Right atrium auricular region (tissue), 2 donors: ENCODE measurements at regions not wholly inside any gene's neighbourhood (a gene's known extent, or its start where the extent isn't known, plus 50 kb on each side); places are given as distances from the start of the nearest gene placed in this dataset.

Experiments
- DNase-seq: peaks from one replicate; pipeline ENCODE4 v3.0.0-alpha.2; 2019; ENCODE audit warnings: low spot score
- H3K27ac ChIP-seq, 2 donors: fragments of 200-600 bp; sonication (generic); 1 replicate in 1 of 2; 2 replicates in 1 of 2; pipeline ENCODE4 v1.5.1; 2016 to 2019
- H3K27me3 ChIP-seq, 2 donors: fragments of 200-600 bp; sonication (generic); one replicate each; pipeline versions ENCODE4 v1.5.1 to v1.6.0; 2017 to 2019
- H3K36me3 ChIP-seq: fragments of 200-600 bp; sonication (generic); one replicate; pipeline ENCODE4 v1.5.1; 2016
- H3K4me1 ChIP-seq, 2 donors: fragments of 200-600 bp; sonication (generic); one replicate each; pipeline versions ENCODE4 v1.5.1 to v1.6.0; 2017 to 2019
- H3K4me3 ChIP-seq, 2 donors: fragments of 200-600 bp; sonication (generic); 1 replicate in 1 of 2; 2 replicates in 1 of 2; pipeline ENCODE4 v1.5.1; 2017 to 2019; ENCODE audit warnings: mild to moderate bottlenecking in 1 of 2, moderate library complexity in 1 of 2
- H3K9me3 ChIP-seq, 2 donors: fragments of 200-600 bp; sonication (generic); one replicate each; pipeline ENCODE4 v1.5.1; 2019
- TF ChIP-seq, protein P1 (sequence below), 2 donors: fragments of 200-600 bp; sonication (generic); IDR thresholded peaks; one replicate each; pipeline ENCODE4 v1.5.1; 2019; ENCODE audit warnings: antibody characterized with exemption in 2 of 2

GRCh38 chr12:84047881-84048280 lies 864.7 kb downstream of the SLC6A15 start:
- H3K36me3 ChIP-seq = no peaks in the 10 kb centered on the region
- H3K9me3 ChIP-seq = no peaks in the 10 kb centered on the region
- no peak overlapping the region for H3K27ac ChIP-seq
- no peaks in the 10 kb centered on the region for H3K4me1 ChIP-seq
- TF ChIP-seq, protein P1, sequence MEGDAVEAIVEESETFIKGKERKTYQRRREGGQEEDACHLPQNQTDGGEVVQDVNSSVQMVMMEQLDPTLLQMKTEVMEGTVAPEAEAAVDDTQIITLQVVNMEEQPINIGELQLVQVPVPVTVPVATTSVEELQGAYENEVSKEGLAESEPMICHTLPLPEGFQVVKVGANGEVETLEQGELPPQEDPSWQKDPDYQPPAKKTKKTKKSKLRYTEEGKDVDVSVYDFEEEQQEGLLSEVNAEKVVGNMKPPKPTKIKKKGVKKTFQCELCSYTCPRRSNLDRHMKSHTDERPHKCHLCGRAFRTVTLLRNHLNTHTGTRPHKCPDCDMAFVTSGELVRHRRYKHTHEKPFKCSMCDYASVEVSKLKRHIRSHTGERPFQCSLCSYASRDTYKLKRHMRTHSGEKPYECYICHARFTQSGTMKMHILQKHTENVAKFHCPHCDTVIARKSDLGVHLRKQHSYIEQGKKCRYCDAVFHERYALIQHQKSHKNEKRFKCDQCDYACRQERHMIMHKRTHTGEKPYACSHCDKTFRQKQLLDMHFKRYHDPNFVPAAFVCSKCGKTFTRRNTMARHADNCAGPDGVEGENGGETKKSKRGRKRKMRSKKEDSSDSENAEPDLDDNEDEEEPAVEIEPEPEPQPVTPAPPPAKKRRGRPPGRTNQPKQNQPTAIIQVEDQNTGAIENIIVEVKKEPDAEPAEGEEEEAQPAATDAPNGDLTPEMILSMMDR (IDR thresholded peaks at IDR 0.05) = no peak
- H3K27me3 ChIP-seq = no peaks in the 10 kb centered on the region
- no peak for DNase-seq
- no peak overlapping the region for H3K4me3 ChIP-seq

- TF ChIP-seq, protein P1 (IDR thresholded peaks at IDR 0.05) = no peak
- no peaks in the 10 kb centered on the region for H3K27me3 ChIP-seq
- no peaks in the 10 kb centered on the region for H3K36me3 ChIP-seq
- no peak overlapping the region for H3K27ac ChIP-seq
- no peak for DNase-seq
- H3K4me3 ChIP-seq = no peak overlapping the region
- H3K9me3 ChIP-seq = no peaks in the 10 kb centered on the region
- H3K4me1 ChIP-seq = no peaks in the 10 kb centered on the region
These were observed 865.7 kb downstream of the SLC6A15 start for GRCh38 chr12:84046859-84047258.

DNA sequence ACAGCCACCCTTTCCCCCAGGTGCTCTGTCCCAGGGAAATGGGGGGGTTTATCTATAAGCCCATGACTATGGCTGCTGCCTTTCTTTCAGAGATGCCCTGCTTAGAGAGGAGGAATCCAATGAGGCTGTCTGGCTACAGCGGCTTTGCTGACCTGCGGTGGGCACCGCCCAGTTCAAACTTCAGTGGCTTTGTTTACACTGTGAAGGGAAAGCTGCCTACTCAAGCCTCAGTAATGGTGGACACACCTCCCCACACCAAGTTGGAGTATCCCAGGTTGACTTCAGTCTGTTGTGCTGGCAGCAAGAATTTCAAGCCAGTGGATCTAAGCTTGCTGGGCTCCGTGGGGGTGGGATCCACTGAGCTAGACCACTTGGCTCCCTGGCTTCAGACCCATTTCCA lies 869.2 kb downstream of the SLC6A15 start:
- H3K27me3 ChIP-seq = no peaks in the 10 kb centered on the region
- H3K4me3 ChIP-seq = no peak overlapping the region
- H3K4me1 ChIP-seq = no peaks in the 10 kb centered on the region
- H3K27ac ChIP-seq = no peak overlapping the region
- H3K36me3 ChIP-seq = no peaks in the 10 kb centered on the region
- TF ChIP-seq, protein P1 (IDR thresholded peaks at IDR 0.05) = no peak
- no peak for DNase-seq
- H3K9me3 ChIP-seq = no peaks in the 10 kb centered on the region

DNA sequence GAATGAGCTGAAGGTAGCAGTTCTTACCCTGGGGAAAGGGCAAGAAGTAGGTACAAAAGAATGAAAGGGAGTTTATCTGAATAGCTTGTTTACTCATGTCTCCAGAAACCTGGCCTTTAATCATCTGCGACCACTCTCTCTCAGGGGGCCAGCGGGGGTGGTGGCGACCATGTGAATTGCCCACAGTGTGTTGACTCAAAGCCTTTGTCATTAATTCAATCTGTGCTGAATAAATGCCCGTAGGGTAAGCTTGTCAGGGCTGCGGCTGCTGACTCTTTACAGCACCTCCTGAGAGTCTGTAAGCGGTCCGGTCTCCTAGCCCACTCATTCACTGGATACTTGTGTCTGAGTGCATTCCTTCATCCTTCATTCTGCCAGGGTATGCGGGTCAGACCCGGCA lies 874.4 kb downstream of the SLC6A15 start:
- Histone ChIP-seq H3K27me3 (no peaks in the 10 kb centered on the region), H3K36me3 (no peaks in the 10 kb centered on the region), H3K27ac (no peak overlapping the region), H3K9me3 (no peaks in the 10 kb centered on the region), H3K4me1 (no peaks in the 10 kb centered on the region), H3K4me3 (no peak overlapping the region)
- TF ChIP-seq, protein P1 (IDR thresholded peaks at IDR 0.05) = no peak
- DNase-seq = no peak

GRCh38 chr12:84036912-84037311 lies 875.7 kb downstream of the SLC6A15 start:
- no peaks in the 10 kb centered on the region for H3K27me3 ChIP-seq
- TF ChIP-seq, protein P1 (IDR thresholded peaks at IDR 0.05) = no peak
- H3K9me3 ChIP-seq = peaks cover 0 to 9% of the 10 kb centered on the region in 2 donors
- no peak overlapping the region for H3K4me3 ChIP-seq
- H3K36me3 ChIP-seq = no peaks in the 10 kb centered on the region
- no peaks in the 10 kb centered on the region for H3K4me1 ChIP-seq
- no peak for DNase-seq
- no peak overlapping the region for H3K27ac ChIP-seq

DNA sequence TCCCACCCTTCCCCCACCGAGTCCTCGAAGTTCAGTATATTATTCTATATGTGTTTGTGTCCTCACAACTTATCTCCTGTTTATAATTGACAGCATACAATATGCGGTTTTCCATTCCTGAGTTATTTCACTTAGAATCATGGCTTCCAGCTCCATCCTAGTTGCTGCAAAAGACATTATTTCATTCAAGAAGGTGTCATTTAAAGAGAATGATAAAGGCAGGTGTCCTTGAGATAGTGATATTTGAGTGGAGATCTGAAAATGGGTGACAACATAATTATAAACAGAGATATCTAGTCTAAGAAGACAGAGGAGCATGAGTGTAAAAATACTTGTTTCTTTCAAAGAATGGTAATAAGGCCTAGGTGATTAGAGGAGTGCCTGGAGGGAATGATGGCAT lies 876.8 kb downstream of the SLC6A15 start:
- Histone ChIP-seq H3K4me1 (no peaks in the 10 kb centered on the region), H3K27ac (no peak overlapping the region), H3K4me3 (no peak overlapping the region), H3K9me3 (peaks cover 0 to 9% of the 10 kb centered on the region in 2 donors), H3K36me3 (no peaks in the 10 kb centered on the region), H3K27me3 (no peaks in the 10 kb centered on the region)
- TF ChIP-seq, protein P1 (IDR thresholded peaks at IDR 0.05) = no peak
- no peak for DNase-seq
